Smooth muscle cell (in vitro differentiated cells): ENCODE measurements at regions not wholly inside any gene's neighbourhood (a gene's known extent, or its start where the extent isn't known, plus 50 kb on each side); places are given as distances from the start of the nearest gene placed in this dataset.
A peak's percentile ranks its signal among the peaks of the same experiment; 100 is the strongest.
"Not testable (repeated sequence)": the region's sequence is repeated elsewhere in the genome, so short reads cannot be mapped to it uniquely, and the experiment has no call there.

Source experiments
- DNase-seq: peaks from one replicate; lab custom pipeline; 2025; ENCODE audit not compliant: unreplicated experiment; lab: John Stamatoyannopoulos, UW
- H2AFZ ChIP-seq: fragments of 200-600 bp; sonication (generic); 2 replicates; pipeline ENCODE4 v1.6.0; 2016; ENCODE audit warnings: antibody characterized with exemption, low read depth, mild to moderate bottlenecking
- H3F3A ChIP-seq: fragments of 200-600 bp; sonication (generic); 2 replicates; pipeline ENCODE4 v1.6.0; 2017; ENCODE audit warnings: antibody characterized with exemption, low read depth
- H3K27ac ChIP-seq: fragments of 200-600 bp; sonication (generic); 2 replicates; pipeline ENCODE4 v1.5.1; 2016; ENCODE audit warnings: low read depth, mild to moderate bottlenecking
- H3K27me3 ChIP-seq: fragments of 200-600 bp; sonication (generic); 2 replicates; pipeline ENCODE4 v1.6.1; 2016; ENCODE audit warnings: low read depth, mild to moderate bottlenecking
- H3K36me3 ChIP-seq: fragments of 200-600 bp; sonication (generic); 2 replicates; pipeline ENCODE4 v1.5.1; 2016; ENCODE audit warnings: low read depth
- H3K4me1 ChIP-seq: fragments of 200-600 bp; sonication (generic); 2 replicates; pipeline ENCODE4 v1.5.1; 2016; ENCODE audit warnings: low read depth
- H3K4me2 ChIP-seq: fragments of 200-600 bp; sonication (generic); 2 replicates; pipeline ENCODE4 v1.6.0; 2016; ENCODE audit warnings: mild to moderate bottlenecking
- H3K4me3 ChIP-seq: fragments of 200-600 bp; sonication (generic); 2 replicates; pipeline ENCODE4 v1.5.1; 2016; ENCODE audit warnings: mild to moderate bottlenecking
- H3K79me2 ChIP-seq: fragments of 200-600 bp; sonication (generic); 2 replicates; pipeline ENCODE4 v1.6.0; 2016; ENCODE audit warnings: low read depth, mild to moderate bottlenecking
- H3K9ac ChIP-seq: fragments of 200-600 bp; sonication (generic); 2 replicates; pipeline ENCODE4 v1.6.0; 2016; ENCODE audit warnings: low read depth
- H3K9me3 ChIP-seq: fragments of 200-600 bp; sonication (generic); replicated peaks from 2 replicates; pipeline ENCODE4 v1.5.1; 2016; ENCODE audit warnings: low read depth
- H4K20me1 ChIP-seq: fragments of 200-600 bp; sonication (generic); 2 replicates; pipeline ENCODE4 v1.6.0; 2016; ENCODE audit warnings: low read depth
- CTCF ChIP-seq: fragments of 200-600 bp; sonication (generic); IDR thresholded peaks from 2 replicates; pipeline ENCODE4 v1.5.1; 2017; ENCODE audit warnings: borderline replicate concordance, mild to moderate bottlenecking, antibody characterized with exemption; ENCODE audit not compliant: insufficient read depth, poor library complexity, severe bottlenecking
- WGBS: methylation state at CpG from one replicate; pipeline ENCODE4 v1.1.7; 2016; ENCODE audit warnings: low lambda C conversion rate; 5-methylcytosine and 5-hydroxymethylcytosine counted together

- no peaks in the 10 kb centered on the region for H3K9me3 ChIP-seq
- H3K4me3 ChIP-seq = no peak overlapping the region
- no peaks in the 10 kb centered on the region for H4K20me1 ChIP-seq
- H3K79me2 ChIP-seq = no peaks in the 10 kb centered on the region
- no peak overlapping the region for H3K9ac ChIP-seq
- no peak overlapping the region for H3K27ac ChIP-seq
- H3K27me3 ChIP-seq = no peaks in the 10 kb centered on the region
- no peak overlapping the region for H2AFZ ChIP-seq
- no peaks in the 10 kb centered on the region for H3K4me1 ChIP-seq
- no peak for DNase-seq
- TF ChIP-seq CTCF = no peak
- no peaks in the 10 kb centered on the region for H3K36me3 ChIP-seq
- 94% methylated on average over 18 of the region's 18 CpGs for WGBS
- H3F3A ChIP-seq = no peaks in the 10 kb centered on the region
- H3K4me2 ChIP-seq = no peak overlapping the region
Measured at GRCh38 chr2:121069434-121069969, 215.5 kb downstream of the TFCP2L1 start.

- not testable (repeated sequence) for H3K79me2 ChIP-seq, H3K36me3 ChIP-seq, H3K4me3 ChIP-seq, H3K27me3 ChIP-seq, H3K4me2 ChIP-seq, H3K4me1 ChIP-seq, H4K20me1 ChIP-seq, H3F3A ChIP-seq, H3K9me3 ChIP-seq, DNase-seq, H3K27ac ChIP-seq, H3K9ac ChIP-seq, H2AFZ ChIP-seq
- 92% methylated on average over 11 of the region's 11 CpGs for WGBS
Measured at GRCh38 chr2:121070061-121070460, 214.9 kb downstream of the TFCP2L1 start.

DNA sequence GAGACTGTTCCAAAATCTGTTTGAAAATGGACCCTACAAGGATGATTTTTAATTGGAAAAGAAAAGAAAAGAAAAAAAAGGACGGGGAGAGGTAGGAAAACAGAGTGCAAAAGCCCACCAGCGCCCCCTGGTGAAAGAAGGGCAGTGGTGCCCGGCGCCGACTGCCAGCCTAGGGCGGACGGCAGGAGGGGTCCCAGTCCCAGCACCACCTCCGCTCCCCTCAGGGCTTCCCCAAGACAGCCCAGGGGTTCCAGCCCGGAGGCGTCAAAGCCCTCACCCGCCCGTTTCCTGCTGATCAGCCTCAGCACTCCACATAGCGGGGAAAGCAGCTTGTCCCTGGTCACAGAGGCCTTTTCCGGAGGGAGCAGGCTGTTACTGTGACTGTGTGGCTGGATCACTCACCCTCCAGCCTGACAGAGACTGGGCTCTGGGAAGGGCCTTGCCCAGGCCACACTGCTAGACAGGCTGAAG lies 213.9 kb downstream of the TFCP2L1 start:
- H3F3A ChIP-seq = no peaks in the 10 kb centered on the region
- H3K36me3 ChIP-seq = no peaks in the 10 kb centered on the region
- no peak overlapping the region for H3K9ac ChIP-seq
- H3K4me2 ChIP-seq = peak overlapping the region; percentile 74
- H3K9me3 ChIP-seq = no peaks in the 10 kb centered on the region
- peak; percentile 77 for DNase-seq
- H3K4me3 ChIP-seq = no peak overlapping the region
- no peaks in the 10 kb centered on the region for H4K20me1 ChIP-seq
- no peaks in the 10 kb centered on the region for H3K27me3 ChIP-seq
- H2AFZ ChIP-seq = peak overlapping the region; percentile 75
- WGBS = 5% methylated on average over 14 of the region's 14 CpGs
- TF ChIP-seq CTCF = peak; percentile 98
- no peaks in the 10 kb centered on the region for H3K4me1 ChIP-seq
- H3K79me2 ChIP-seq = no peaks in the 10 kb centered on the region
- H3K27ac ChIP-seq = no peak overlapping the region

GRCh38 chr2:121072784-121073183 lies 212.2 kb downstream of the TFCP2L1 start:
- 94% methylated on average over 13 of the region's 13 CpGs for WGBS
- no peaks in the 10 kb centered on the region for H3F3A ChIP-seq

More at GRCh38 chr2:121072784-121073183, 212.2 kb downstream of the TFCP2L1 start:
- H2AFZ ChIP-seq = no peak overlapping the region
- H3K4me1 ChIP-seq = no peaks in the 10 kb centered on the region
- H3K4me2 ChIP-seq = no peak overlapping the region
- no peak overlapping the region for H3K4me3 ChIP-seq
- H3K36me3 ChIP-seq = no peaks in the 10 kb centered on the region
- H3K27ac ChIP-seq = no peak overlapping the region
- no peaks in the 10 kb centered on the region for H4K20me1 ChIP-seq
- no peaks in the 10 kb centered on the region for H3K27me3 ChIP-seq
- no peak overlapping the region for H3K9ac ChIP-seq
- DNase-seq = no peak
- TF ChIP-seq CTCF = no peak
- H3K9me3 ChIP-seq = no peaks in the 10 kb centered on the region
- no peaks in the 10 kb centered on the region for H3K79me2 ChIP-seq
